Dermis blood vessel endothelial cell (primary cell): ENCODE measurements at regions not wholly inside any gene's neighbourhood (a gene's known extent, or its start where the extent isn't known, plus 50 kb on each side); places are given as distances from the start of the nearest gene placed in this dataset.
A peak's percentile ranks its signal among the peaks of the same experiment; 100 is the strongest.

Experiments used
- DNase-seq: peaks from one replicate; pipeline ENCODE4 v3.0.0; 2010

DNA sequence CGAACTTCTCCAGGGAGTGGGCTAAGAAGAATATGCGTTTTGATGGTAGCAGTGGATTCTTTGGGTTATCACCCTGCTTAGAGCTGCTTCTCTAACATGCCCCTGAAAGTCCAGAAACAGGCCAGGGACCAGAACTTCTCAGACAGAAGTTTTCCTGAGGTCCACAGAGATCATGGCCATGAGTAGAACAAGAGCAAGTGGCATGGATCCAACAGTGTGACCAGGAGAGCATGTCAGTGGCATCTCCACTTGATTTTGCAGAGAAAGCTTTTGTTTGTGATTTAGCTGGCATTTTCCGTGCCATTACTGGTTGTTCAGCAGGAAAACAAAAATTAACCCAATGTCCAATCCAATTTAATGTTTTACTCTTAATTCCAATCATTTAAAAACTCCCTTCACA lies 298.5 kb upstream of the CD180 start:
- no peak for DNase-seq

GRCh38 chr5:67494186-67494855 lies 297.7 kb upstream of the CD180 start:
- no peak for DNase-seq

- DNase-seq = peak; percentile 24
Measured at GRCh38 chr5:67493676-67494075, 297.1 kb upstream of the CD180 start.

DNA sequence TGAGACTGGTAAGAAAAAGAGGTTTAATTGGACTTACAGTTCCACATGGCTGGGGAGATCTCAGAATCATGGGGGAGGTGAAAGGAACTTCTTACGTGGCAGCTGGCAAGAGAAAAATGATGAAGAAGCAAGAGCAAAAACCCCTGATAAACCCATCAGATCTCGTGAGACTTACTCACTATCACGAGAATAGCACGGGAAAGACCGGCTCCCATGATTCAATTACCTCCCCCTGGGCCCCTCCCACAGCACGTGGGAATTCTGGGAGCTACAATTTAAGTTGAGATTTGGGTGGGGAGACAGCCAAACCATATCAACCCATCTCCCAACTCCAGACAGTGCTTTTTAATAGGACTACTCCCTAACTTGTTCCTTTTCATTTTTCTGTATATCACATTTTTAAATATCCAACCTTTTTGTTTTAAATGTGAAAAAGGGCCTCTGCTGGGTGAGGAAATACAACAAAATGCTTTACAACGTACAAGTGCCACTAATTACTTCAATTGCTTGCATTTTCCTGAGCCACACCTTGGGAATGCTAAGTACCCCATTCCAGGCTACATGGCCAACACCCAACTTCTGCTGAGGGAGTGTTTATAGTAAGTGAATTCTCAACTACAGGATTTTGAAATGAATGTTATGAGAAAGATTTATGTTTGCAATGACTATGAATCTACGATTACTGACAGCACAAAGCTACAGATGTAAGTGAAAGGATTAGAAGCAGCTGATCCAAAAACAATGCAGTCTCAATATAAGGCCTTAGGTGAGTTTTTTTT lies 294.1 kb upstream of the CD180 start:
- DNase-seq = no peak

- no peak for DNase-seq
Measured at GRCh38 chr5:67488885-67489284, 292.3 kb upstream of the CD180 start.

- no peak for DNase-seq
Measured at GRCh38 chr5:67487862-67488261, 291.3 kb upstream of the CD180 start.

- no peak for DNase-seq
Measured at GRCh38 chr5:67483453-67484030, 286.9 kb upstream of the CD180 start.

GRCh38 chr5:67481362-67481761 lies 284.8 kb upstream of the CD180 start:
- no peak for DNase-seq

GRCh38 chr5:67478337-67478736 lies 281.7 kb upstream of the CD180 start:
- no peak for DNase-seq

- DNase-seq = no peak
Measured at GRCh38 chr5:67476995-67477394, 280.4 kb upstream of the CD180 start.

DNA sequence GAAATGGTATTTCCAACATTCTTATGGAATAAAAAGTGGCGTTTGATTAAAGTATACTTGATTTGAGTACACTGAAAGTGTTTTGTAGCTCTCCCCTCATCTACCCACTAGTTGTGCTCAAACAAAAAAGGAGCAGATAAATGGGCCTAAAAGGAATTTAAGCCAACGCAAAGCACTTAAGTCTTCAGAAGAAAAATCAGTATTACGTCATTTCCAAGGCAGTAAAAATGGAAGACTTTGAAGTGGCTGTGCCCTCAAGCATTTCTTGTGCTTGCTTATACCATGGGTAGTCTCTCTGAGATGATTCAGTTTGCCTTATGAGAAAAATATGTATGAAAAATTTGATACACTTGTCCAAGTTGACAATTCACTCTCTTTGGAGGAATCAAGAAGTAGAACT lies 279.9 kb upstream of the CD180 start:
- no peak for DNase-seq

DNA sequence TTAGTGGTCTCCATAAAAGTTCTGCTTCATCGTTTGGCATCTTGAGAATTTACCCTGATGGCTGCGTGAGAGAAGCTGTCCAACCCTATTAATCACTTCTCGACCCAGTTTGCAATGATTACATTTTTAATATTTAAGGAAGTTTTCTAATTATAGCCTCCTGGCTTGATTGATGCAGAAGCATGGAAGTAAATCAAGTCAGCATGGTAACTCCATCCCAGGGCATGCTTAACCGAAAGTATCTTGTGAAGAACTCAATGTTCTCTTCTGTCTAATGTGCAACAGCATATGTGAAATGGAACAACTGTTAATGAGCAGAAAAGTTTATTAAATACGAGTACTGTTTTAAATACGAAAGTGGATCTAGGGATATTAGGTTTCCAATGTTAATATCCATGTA lies 278.9 kb upstream of the CD180 start:
- no peak for DNase-seq

DNA sequence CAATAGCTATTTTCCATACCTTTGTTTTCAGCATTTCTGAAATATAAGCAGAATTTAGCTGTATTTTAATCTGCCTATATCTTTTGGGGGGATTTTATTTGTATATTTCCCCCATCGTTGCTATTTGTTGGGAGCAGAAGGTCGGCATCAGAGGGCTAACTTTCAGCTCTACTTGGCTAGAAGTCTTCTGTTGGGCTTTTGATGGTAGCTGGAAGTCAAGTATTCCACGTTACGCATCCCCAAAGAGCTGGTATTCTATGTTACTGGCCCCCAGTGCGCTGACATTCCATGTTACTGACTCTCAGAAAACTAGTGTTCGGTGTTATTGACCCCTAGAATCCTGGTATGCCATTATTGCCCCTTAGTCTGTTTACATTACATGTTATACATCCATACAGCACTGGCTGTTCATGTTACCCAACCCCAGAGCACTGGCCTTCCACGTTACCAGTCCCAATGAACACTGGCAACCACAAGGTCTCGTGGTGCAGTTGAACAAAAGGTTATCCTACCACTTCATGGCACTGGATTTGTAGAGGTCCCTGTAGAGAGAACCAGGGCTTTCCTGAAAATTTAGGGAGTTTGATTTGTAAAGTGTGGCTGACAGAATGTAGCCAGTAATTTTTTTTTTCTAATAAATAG lies 278.1 kb upstream of the CD180 start:
- no peak for DNase-seq

GRCh38 chr5:67467110-67467509 lies 270.5 kb upstream of the CD180 start:
- no peak for DNase-seq

DNA sequence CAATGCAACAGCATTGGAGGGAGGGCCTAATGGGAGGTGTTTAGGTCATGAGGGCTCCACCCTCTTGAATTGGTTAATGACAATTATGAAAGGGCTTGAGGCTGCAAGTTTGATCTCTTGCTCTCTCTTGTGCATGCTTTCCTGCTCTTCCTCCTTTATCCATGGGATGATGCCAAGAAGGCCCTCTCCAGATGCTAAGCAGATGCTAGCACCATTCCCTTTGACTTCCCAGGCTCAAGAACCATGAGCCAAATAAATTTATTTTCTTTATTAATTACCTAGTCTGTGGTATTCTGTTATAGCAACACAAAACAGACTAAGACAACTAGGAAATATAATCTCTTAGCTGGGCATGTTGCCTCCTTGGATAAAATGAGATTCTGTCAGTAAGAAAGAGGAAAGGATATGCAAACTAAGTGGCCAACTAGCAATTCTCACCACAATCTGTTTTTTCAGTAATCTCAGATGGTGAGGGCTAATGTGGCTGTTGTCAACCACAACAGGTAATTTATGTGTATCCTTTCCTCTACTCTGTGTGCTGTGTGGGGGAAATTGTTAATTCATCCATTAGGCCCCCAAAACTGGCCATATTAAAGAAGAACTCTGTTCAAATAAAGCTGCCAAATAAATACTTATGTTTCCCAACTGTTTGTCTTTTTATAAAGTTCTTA lies 269.1 kb upstream of the CD180 start:
- no peak for DNase-seq

- DNase-seq = no peak
Measured at GRCh38 chr5:67462147-67462546, 265.5 kb upstream of the CD180 start.

DNA sequence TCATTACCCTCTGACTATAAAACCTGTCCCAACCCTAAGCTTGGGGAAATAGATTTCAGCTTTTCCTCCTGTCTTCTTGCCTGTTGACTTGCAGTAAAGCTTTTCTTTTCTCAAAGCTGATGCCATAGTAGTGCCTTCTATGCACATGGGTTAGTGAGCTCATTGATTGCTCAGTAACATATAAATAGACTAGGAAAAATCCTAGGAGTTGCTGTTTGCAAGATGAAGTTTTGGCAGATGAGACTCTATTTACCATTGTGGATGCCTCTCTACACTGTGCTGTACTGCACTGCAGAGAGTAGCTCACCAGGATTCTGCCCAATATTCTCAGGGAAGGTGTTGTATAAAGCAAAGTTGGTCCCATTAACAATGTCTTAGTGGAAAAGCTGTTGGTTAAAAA lies 262.7 kb upstream of the CD180 start:
- DNase-seq = no peak

DNA sequence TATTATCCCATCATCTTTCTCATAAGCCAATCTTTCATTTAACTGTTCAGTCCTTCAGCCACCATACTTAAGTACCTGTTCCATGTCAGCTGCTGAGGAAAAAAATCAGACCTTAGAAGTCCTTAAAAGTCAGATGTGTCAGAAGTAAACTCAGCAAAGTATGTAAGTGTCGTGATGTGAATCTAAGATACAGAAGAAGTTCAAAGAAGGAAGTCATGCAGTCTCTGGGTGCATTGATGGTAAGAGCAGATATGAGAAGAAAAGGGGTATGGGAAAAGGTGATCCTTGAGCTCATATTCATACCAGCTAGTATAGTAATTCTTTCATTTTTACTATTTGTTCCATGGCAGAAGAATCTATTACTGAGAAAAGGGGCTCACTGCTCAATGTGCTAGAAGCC lies 259.4 kb upstream of the CD180 start:
- no peak for DNase-seq

DNA sequence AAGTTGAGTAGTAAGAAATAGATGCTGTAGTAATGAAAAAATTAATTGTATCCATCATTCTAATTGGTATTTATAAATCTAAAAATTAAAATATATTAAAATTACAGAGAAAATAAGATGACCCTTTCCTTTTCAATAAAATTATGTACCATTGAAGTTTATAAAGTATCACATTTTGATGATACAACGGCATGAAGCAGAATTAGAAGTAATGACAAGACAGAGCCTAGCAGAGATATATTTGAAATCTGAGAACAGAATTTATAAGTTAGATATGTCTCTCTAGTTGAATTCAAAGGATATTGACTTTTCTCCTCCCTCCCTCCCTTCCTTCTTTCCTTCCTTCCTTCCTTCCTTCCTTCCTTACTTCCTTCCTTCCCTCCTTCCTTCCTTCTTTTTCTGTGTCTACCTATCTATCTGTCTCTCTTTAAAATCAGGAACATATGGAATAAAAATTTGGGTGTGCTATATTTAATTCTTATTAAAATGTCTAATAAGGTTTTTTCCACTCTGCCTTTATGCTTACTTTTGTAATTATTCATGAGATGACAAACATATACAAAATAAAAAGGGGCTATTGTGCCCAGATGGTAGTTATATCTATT lies 258.5 kb upstream of the CD180 start:
- no peak for DNase-seq

DNA sequence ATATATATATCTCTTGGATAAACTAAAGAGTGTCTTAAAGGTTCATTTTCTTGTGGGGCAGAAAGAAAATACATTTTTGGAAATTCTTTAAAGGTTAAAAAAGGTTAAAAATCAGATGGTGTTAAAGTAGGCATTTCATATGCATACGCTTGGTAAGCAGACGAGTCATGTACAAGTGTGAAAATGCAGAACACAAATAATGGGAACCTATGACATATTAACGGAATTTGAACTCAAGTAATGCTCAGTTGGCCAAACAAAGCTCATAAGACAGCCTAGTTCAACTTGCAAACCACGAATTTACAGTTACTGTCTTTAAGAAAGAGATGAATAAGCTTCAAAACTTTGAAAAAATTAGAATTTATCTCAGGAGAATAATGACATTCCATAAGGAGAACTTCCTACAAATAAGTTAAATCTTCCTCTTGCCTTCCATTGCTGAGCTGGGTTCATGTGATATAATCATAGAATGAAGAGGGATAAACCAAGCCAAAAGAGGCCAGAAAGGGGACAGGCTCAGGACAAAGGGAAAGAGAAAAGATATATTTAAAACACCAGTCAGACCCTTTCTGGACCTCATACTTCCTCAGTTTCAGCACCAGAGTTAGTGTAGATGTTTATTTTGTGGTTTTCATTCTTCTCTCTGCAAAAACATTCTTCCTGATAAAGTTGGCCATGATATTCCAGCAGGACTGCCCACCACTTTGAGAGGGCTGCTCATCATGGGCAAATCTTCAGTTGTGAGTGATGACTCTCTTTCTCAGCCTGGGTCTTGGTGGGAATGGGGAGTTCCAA lies 256.7 kb upstream of the CD180 start:
- no peak for DNase-seq

- no peak for DNase-seq
Measured at GRCh38 chr5:67451640-67452279, 255.2 kb upstream of the CD180 start.
